HG03103 (cell line): ENCODE measurements at regions not wholly inside any gene's neighbourhood (a gene's known extent, or its start where the extent isn't known, plus 50 kb on each side); places are given as distances from the start of the nearest gene placed in this dataset.
A peak's percentile ranks its signal among the peaks of the same experiment; 100 is the strongest.

Source experiments
- ATAC-seq: cut with Tn5 transposase; IDR thresholded peaks from one replicate; pipeline ENCODE4 v1.9.1; 2021; ENCODE audit warnings: low read depth; ENCODE audit not compliant: unreplicated experiment

DNA sequence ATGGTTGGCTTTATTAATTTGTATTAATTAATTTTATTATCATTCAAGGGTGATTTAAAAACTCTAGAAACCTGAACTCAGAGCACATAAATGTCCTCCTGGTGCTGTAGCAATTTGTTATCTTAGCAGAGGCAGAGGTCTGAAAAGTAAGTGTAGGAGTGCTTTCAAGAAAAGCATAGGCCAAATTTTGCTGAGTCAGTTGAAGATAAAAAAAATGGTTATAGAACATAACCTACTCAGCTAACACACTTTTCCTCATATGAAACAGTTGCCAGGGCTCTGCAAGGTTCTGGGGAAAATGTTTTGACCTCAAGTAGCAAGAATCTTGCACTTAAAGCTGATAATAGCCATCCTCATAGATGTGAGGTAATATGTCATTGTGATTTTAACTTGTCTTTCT is 53.5 kb upstream of the CHODL start:
- no peak for ATAC-seq

GRCh38 chr21:18178509-18178908 is 66.1 kb upstream of the CHODL start:
- ATAC-seq: no peak

GRCh38 chr21:18174370-18174769 is 70.3 kb upstream of the CHODL start:
- ATAC-seq: no peak

- ATAC-seq: no peak
Measured at GRCh38 chr21:18170829-18171228, 73.8 kb upstream of the CHODL start.

GRCh38 chr21:18170221-18170620 is 74.4 kb upstream of the CHODL start:
- no peak for ATAC-seq

- no peak for ATAC-seq
Measured at GRCh38 chr21:18168108-18168507, 76.5 kb upstream of the CHODL start.

DNA sequence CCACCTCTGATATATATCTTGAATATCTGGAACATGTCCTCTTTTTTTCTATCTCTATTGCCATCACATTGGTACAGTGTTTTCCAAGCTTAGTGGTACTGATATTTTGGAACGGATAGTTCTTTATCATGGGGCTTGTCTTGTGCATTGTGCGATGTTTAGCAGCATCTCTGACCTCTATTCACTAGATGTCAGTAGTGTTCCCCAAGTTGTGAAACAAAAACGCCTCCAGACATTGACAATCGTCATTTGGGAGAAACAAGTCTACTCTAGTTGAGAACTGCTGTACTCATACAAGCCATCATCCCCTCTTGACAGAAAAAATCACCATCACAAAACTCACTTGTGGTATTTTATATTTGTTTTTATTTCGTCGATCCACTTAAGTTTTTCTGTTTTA is 79.7 kb upstream of the CHODL start:
- no peak for ATAC-seq

DNA sequence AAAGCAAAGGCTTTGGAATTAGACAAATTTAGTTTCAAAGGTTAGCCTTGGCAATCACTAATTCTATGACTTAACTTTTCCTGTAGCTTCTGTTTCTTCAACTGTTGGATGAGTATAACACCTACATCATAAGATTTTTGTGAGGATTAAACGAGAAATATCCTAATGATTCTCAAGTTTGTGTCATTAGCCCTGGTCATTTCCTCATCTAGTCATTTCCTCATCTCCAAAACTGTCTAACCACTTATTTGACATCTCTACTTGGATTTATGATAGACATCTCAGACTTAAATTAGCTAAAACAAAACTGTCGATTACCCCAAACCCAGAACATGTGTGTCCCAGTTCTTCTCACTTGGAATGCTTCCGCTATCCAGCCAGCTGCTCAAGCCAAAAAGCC is 80.2 kb upstream of the CHODL start:
- ATAC-seq: no peak

GRCh38 chr21:18163956-18164355 is 80.7 kb upstream of the CHODL start:
- no peak for ATAC-seq

DNA sequence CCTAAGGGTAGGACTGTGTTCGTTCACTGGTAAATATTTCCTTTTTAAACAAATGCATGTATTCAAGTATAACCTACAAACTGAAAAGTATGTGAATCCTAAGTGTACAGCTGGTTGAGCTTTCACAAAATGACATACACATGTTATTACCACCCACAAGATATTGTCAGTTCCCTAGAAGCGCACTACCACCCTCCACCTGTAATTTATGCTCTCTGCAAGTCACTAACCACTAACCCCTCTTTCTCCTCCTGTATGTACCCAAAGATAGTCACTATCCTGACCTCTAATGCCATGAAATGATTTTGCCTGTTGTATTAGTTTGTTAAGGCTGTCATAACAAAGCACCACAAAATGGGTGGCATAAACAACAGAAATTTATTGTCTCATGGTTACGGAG is 82.8 kb upstream of the CHODL start:
- ATAC-seq: no peak

DNA sequence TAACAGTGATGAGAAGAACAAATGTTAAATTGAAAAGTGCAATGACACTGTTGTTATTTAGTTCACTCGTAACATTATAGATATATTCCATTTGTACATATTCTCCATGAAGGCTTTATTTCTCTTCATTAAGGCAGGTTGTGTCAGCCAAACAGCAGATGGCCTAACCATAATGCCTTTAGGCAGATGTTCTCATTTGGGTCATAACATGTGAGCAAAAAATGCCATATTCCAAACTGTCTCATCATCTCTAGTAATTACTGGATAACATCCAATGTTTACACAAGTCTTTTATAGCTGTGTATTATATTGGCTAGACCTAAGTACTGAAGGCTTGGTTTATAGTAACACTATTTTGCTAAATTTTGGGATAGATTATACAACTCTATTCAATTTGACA is 87.2 kb upstream of the CHODL start:
- no peak for ATAC-seq

GRCh38 chr21:18155508-18156193 is 89.0 kb upstream of the CHODL start:
- peak; percentile 73 for ATAC-seq

- no peak for ATAC-seq
Measured at GRCh38 chr21:18153063-18153462, 91.6 kb upstream of the CHODL start.

- no peak for ATAC-seq
Measured at GRCh38 chr21:18152371-18152770, 92.3 kb upstream of the CHODL start.

DNA sequence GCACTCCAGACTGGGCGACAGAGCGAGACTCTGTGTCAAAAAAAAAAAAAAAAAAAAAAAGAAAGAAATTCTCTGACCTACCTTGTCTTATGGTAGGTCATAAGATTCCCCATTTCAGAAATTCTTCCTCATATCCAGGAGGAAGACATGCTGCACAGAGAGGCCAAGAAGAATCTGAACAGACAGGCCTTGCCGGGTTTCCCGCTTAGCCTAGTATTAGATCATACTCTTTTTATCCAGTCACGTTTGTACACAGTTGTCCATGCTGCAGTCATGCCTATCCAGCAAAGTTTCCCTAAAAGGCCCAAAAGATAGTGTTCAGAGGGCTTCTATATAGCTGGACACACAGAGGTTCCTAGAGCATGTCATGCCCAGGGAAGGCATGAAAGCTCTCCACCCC is 93.6 kb upstream of the CHODL start:
- no peak for ATAC-seq

GRCh38 chr21:18148401-18148800 is 96.2 kb upstream of the CHODL start:
- no peak for ATAC-seq

DNA sequence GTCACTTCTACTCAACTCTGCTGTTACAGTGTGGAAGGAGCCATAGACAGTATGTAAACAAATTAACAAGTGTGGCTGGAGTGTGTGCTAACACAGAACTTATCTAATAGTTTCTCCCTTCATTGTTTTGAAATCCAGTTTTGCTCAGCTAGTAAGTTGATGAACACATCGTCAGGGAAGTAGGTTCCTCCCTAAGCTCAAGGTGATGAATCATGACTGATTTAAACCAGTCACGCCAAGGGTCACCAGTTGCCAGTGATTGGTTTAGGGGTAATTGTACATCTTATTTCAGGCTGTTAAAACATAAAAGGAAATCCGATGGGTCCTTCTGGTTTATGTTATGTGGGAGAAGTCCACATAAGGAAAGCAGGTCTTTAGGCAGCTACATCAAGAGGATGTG is 97.0 kb upstream of the CHODL start:
- ATAC-seq: no peak

GRCh38 chr21:18146820-18147219 is 97.8 kb upstream of the CHODL start:
- ATAC-seq: no peak

DNA sequence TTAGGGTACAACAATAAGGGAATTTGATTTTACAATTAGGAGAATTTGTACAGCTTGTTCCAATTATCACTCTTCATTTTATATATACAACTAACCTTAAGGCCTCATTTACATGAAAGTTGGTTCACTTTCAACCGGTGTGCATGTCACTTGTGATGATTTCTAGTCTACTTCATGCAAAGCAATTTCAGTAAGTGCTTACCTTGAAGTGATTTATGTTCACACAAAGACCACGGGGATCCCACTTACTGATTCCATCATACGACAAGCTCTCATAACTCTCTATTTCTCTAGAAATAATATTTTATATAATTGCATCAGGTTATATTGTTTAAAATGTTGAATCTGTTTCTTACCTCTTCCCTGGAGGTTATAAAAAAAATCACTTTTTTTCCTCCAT is 100.3 kb upstream of the CHODL start:
- ATAC-seq: no peak

GRCh38 chr21:18142655-18143054 is 102.0 kb upstream of the CHODL start:
- ATAC-seq: no peak

GRCh38 chr21:18138507-18138906 is 106.1 kb upstream of the CHODL start:
- ATAC-seq: no peak

DNA sequence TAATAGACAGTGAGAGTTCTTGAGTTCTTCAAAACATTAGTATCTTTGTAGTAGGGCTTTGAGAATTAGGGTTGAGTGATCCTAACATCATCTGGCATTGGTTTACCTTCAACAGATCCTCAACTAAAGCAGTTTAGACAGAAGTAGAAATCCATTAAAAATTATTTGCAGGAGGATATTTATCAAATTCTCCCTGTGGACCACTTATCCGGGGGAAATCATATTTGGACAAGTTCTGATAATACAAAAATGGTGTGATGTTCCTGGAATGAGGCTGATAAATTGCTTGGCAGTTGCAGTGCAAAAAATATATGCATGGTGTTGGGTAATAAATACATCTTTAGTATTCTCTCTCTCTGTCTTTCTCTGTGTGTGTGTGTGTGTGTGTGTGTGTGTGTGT is 115.1 kb upstream of the CHODL start:
- no peak for ATAC-seq

DNA sequence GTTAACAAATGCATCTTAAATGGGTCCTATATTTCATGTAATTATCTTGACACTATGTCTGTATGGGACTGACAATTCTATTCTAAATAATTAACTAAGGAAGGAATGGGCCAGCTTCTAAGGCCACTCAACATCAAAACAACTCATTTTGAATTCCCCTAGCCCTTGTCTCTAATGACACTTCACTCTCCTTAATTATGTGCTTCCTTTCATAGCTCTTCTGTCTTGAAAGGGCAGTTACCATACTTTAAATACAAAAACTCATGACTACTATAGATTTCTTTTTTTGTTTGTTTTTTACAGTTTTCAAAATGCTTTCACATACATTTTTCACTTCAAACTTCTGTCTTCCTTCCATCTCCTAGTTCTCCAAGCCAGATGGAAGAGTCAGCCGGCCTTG is 126.1 kb upstream of the CHODL start:
- ATAC-seq: no peak
